Cardiac fibroblast (primary cell): ENCODE measurements at regions not wholly inside any gene's neighbourhood (a gene's known extent, or its start where the extent isn't known, plus 50 kb on each side); places are given as distances from the start of the nearest gene placed in this dataset.

Experiments used
- DNase-seq, 2 donors: peaks; one replicate each; pipeline versions ENCODE4 v3.0.0 to v3.0.0-alpha.2; 2010; ENCODE audit warnings: low read depth in 2 of 2
- H3K4me3 ChIP-seq, 2 donors: replicated peaks in 1 of 2; 1 replicate in 1 of 2; 2 replicates in 1 of 2; pipeline ENCODE4 v1.5.1; 2011; ENCODE audit warnings: low read depth in 2 of 2, low read length in 2 of 2, mild to moderate bottlenecking in 2 of 2, moderate library complexity in 1 of 2
- TF ChIP-seq, protein P1 (sequence below): IDR thresholded peaks from one replicate; pipeline ENCODE4 v1.5.1; 2011; ENCODE audit warnings: low read depth, mild to moderate bottlenecking, low read length, inconsistent platforms

DNA sequence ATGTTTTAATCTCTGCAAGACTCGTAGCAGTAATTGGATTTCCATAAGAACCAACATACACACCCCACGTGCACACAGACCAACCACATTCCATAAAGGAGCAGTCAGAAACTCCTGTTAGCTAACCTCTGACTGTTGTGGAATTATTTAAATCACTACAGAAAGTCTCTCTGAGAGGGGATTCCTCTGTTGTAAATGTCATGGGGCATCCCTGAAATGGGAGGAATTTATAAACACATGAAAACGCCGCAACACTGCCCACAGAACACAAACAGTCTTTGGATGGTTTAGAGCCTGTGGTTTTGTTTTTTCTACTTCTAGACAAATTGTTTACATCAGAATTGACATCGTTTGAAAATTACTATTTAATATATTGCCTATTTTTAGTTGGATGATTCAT, 740.1 kb upstream of the GRM7 start:
- no peak overlapping the region for H3K4me3 ChIP-seq
- TF ChIP-seq, protein P1, sequence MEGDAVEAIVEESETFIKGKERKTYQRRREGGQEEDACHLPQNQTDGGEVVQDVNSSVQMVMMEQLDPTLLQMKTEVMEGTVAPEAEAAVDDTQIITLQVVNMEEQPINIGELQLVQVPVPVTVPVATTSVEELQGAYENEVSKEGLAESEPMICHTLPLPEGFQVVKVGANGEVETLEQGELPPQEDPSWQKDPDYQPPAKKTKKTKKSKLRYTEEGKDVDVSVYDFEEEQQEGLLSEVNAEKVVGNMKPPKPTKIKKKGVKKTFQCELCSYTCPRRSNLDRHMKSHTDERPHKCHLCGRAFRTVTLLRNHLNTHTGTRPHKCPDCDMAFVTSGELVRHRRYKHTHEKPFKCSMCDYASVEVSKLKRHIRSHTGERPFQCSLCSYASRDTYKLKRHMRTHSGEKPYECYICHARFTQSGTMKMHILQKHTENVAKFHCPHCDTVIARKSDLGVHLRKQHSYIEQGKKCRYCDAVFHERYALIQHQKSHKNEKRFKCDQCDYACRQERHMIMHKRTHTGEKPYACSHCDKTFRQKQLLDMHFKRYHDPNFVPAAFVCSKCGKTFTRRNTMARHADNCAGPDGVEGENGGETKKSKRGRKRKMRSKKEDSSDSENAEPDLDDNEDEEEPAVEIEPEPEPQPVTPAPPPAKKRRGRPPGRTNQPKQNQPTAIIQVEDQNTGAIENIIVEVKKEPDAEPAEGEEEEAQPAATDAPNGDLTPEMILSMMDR, result no peak
- no peak for DNase-seq

DNA sequence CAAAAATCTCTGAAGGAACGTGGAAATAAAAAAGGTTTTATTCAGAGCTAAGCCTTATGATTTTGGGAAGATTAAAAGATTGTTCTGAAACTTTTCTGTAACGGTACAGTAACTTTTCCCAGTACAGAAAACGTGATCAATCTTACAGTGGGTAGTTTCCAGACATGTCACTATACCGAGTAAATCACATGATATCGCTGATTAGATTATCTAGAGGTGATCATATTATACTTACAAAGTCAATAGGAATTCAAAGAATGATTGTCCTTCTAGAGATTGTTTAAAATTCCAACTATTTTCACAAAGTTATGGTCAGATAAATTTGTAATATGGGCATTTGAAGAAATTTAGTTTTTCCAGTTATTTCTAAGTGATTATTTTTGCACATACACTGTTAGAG, 736.0 kb upstream of the GRM7 start:
- H3K4me3 ChIP-seq, result no peak overlapping the region
- TF ChIP-seq, protein P1, result no peak
- no peak for DNase-seq

DNA sequence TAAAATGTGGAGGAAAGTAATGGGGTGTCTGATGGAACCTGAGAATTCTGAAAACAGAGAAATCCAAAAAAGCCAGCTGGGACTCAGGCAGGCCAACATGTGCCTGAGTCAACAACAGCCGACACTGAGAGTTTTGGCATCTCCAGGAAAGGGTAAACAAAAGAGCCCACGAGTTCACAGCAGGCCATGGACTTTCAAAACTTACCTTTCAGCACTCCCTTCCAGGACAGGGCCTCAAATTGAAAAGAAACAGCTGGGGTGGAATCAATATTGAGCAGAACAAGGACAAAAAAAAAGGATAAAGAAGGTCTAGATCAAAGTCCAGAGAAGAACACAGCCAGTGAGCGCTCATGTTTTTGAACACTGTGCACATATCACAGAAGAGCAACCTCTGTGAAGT, 735.4 kb upstream of the GRM7 start:
- no peak overlapping the region for H3K4me3 ChIP-seq
- no peak for DNase-seq
- TF ChIP-seq, protein P1, result no peak

DNA sequence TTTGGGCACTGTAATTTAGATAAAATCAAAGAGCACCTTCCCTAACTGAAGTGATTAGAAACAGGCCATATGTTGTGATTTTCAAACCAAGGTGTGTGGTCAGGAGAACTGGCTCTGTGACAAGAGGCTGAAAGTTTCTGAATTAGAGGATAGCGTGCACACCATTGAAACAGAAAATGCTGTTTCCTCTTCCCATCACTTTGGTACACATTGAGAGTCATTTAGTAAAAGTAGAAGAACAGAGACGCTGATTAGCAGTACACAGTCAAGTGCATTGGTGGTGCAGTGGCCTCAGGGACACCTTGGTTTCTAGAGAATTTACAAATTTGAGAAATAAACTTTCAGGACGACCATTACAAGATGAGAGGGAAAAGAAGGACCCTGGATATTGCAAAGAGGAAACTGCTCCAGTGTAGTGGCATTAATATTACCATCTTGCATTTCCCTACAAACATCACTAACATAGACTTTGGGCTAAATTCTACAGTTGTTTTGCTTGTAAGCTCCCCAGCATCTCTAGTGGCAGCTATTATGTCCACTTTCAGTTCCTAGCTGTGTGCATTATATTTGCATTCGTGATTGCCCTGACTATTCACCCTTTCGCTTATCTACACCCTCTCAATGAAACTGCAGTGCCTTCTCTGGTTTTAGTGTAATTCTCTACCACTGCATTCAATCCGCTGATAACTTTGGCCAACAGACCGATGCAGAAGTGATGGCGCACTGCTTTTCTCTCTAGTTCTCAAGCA, 728.1 kb upstream of the GRM7 start:
- TF ChIP-seq, protein P1, result no peak
- DNase-seq, result no peak
- no peak overlapping the region for H3K4me3 ChIP-seq

DNA sequence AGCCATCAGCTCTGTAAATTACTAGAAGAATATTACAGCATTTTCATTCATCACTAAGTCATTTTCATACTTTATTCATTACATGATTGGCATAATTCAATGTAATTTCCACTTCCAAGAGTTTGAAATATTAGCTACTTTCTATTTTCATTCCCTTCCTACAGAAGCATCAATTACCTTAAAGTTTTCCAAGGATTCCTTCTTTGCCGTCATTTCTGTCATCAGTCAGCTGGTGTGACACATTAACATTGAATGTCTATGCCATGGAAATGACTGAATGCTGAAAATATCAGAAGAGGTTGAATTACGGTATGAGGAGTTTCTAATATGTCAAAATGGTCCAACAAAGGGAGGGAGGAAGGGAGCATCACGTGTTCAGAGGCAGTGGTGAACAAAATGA, 718.2 kb upstream of the GRM7 start:
- TF ChIP-seq, protein P1, result no peak
- no peak overlapping the region for H3K4me3 ChIP-seq
- DNase-seq, result no peak

DNA sequence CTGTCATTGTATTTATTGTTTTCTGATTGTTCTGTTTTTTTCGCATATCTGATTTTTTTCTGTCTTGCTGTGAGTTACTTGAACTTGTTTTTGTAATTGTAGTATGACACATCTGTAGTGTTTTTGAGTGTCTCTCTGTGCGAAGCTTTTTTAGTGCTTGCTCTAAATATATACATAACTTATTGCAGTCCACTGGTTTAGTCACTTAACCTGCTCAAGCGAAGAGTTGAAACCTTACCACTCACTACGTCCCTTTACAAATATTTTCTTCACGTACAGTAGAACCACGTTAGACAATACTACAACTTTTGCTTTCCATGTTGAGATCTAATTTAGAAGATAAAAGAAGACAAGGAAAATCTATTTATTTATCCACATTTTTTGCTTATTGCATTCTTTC, 713.0 kb upstream of the GRM7 start:
- TF ChIP-seq, protein P1, result no peak
- no peak for DNase-seq
- no peak overlapping the region for H3K4me3 ChIP-seq
